ENCODE measurements at regions not wholly inside any gene's neighbourhood (a gene's known extent, or its start where the extent isn't known, plus 50 kb on each side); places are given as distances from the start of the nearest gene placed in this dataset.

DNA sequence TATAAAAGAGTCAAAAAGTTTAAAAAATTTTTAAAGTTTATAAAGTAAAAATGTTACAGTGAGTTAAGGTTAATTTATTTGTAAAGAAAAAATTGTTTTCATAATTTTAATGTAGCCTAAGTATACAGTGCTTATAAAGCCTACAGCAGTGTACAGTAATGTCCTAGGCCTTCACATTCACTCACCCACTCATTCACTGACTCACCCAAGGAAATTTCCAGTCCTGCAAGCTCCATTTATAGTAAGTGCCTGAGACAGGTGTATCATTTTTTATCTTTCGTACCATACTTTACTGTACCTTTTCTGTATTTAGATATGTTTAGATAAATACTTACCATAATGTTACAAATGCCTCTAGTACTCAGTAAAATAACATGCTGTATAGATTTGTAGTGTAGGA is 269.7 kb upstream of the PHF14 start:
- DNase-seq (ENCODE audit: low read depth, low spot score) (no peak), FAIRE-seq (no peak)

GRCh38 chr7:10704653-10705052 is 269.0 kb upstream of the PHF14 start:
- H3K9me3 ChIP-seq (ENCODE audit: control insufficient read depth, low read depth, low read length): no peaks in the 10 kb centered on the region
- H3K27me3 ChIP-seq (ENCODE audit: control insufficient read depth, extremely low read depth, insufficient read depth, low read length): no peaks in the 10 kb centered on the region
- H3K27ac ChIP-seq (ENCODE audit: control insufficient read depth, insufficient read depth, low read length): no peak overlapping the region
- no peaks in the 10 kb centered on the region for H4K20me1 ChIP-seq (ENCODE audit: control insufficient read depth, extremely low read depth, insufficient read depth, low read length)
- H3K4me2 ChIP-seq (ENCODE audit: control insufficient read depth, extremely low read depth, insufficient read depth, low read depth, low read length): no peak overlapping the region
- no peak overlapping the region for H3K4me3 ChIP-seq (ENCODE audit: control insufficient read depth in 2 of 3, extremely low read depth in 1 of 3, insufficient read depth in 2 of 3, low read depth in 1 of 3, low read length in 3 of 3)
- no peak overlapping the region for H3K9ac ChIP-seq (ENCODE audit: control insufficient read depth, extremely low read depth, insufficient read depth, low read length)
- H3K4me1 ChIP-seq (ENCODE audit: control insufficient read depth, extremely low read depth, insufficient read depth, low read length): no peaks in the 10 kb centered on the region
- no peaks in the 10 kb centered on the region for H3K79me2 ChIP-seq (ENCODE audit: control insufficient read depth, insufficient read depth, low read length)
- DNase-seq (ENCODE audit: low read depth, low spot score): no peak
- TF ChIP-seq, protein P1, sequence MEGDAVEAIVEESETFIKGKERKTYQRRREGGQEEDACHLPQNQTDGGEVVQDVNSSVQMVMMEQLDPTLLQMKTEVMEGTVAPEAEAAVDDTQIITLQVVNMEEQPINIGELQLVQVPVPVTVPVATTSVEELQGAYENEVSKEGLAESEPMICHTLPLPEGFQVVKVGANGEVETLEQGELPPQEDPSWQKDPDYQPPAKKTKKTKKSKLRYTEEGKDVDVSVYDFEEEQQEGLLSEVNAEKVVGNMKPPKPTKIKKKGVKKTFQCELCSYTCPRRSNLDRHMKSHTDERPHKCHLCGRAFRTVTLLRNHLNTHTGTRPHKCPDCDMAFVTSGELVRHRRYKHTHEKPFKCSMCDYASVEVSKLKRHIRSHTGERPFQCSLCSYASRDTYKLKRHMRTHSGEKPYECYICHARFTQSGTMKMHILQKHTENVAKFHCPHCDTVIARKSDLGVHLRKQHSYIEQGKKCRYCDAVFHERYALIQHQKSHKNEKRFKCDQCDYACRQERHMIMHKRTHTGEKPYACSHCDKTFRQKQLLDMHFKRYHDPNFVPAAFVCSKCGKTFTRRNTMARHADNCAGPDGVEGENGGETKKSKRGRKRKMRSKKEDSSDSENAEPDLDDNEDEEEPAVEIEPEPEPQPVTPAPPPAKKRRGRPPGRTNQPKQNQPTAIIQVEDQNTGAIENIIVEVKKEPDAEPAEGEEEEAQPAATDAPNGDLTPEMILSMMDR (optimal IDR thresholded peaks at IDR 0.05 in 1 of 3, IDR thresholded peaks at IDR 0.05 in 1 of 3, conservative IDR thresholded peaks at IDR 0.05 in 1 of 3; ENCODE audit: extremely low read depth in 1 of 3, insufficient read depth in 2 of 3, low read length in 3 of 3): no peak
- no peak for TF ChIP-seq EZH2 (IDR thresholded peaks at IDR 0.05; ENCODE audit: low read length)
- H3K9me1 ChIP-seq (ENCODE audit: control insufficient read depth, extremely low read depth, insufficient read depth, low read length): no peaks in the 10 kb centered on the region
- dilution Hi-C loops (cut with MboI; ENCODE audit: extremely low pct_ligation_motif_present, low sequenced_read_pairs): no loop called here
- no peaks in the 10 kb centered on the region for H3K36me3 ChIP-seq (ENCODE audit: control insufficient read depth in 2 of 2, extremely low read depth in 1 of 2, insufficient read depth in 2 of 2, low read length in 2 of 2)
- no peak for FAIRE-seq
- H2AFZ ChIP-seq (ENCODE audit: control insufficient read depth, low read length): no peak overlapping the region

More for the DNA sequence above, 269.7 kb upstream of the PHF14 start:
- no peaks in the 10 kb centered on the region for H3K9me3 ChIP-seq (ENCODE audit: control insufficient read depth, low read depth, low read length)
- dilution Hi-C loops (cut with MboI; ENCODE audit: extremely low pct_ligation_motif_present, low sequenced_read_pairs): no loop called here
- H3K4me3 ChIP-seq (ENCODE audit: control insufficient read depth in 2 of 3, extremely low read depth in 1 of 3, insufficient read depth in 2 of 3, low read depth in 1 of 3, low read length in 3 of 3): no peak overlapping the region
- H3K9me1 ChIP-seq (ENCODE audit: control insufficient read depth, extremely low read depth, insufficient read depth, low read length): no peaks in the 10 kb centered on the region
- no peak overlapping the region for H3K4me2 ChIP-seq (ENCODE audit: control insufficient read depth, extremely low read depth, insufficient read depth, low read depth, low read length)
- H2AFZ ChIP-seq (ENCODE audit: control insufficient read depth, low read length): no peak overlapping the region
- H3K79me2 ChIP-seq (ENCODE audit: control insufficient read depth, insufficient read depth, low read length): no peaks in the 10 kb centered on the region
- H3K36me3 ChIP-seq (ENCODE audit: control insufficient read depth in 2 of 2, extremely low read depth in 1 of 2, insufficient read depth in 2 of 2, low read length in 2 of 2): no peaks in the 10 kb centered on the region
- H3K4me1 ChIP-seq (ENCODE audit: control insufficient read depth, extremely low read depth, insufficient read depth, low read length): no peaks in the 10 kb centered on the region
- no peak overlapping the region for H3K27ac ChIP-seq (ENCODE audit: control insufficient read depth, insufficient read depth, low read length)
- H4K20me1 ChIP-seq (ENCODE audit: control insufficient read depth, extremely low read depth, insufficient read depth, low read length): no peaks in the 10 kb centered on the region
- TF ChIP-seq EZH2 (IDR thresholded peaks at IDR 0.05; ENCODE audit: low read length): no peak
- TF ChIP-seq, protein P1 (optimal IDR thresholded peaks at IDR 0.05 in 1 of 3, IDR thresholded peaks at IDR 0.05 in 1 of 3, conservative IDR thresholded peaks at IDR 0.05 in 1 of 3; ENCODE audit: extremely low read depth in 1 of 3, insufficient read depth in 2 of 3, low read length in 3 of 3): no peak
- H3K27me3 ChIP-seq (ENCODE audit: control insufficient read depth, extremely low read depth, insufficient read depth, low read length): no peaks in the 10 kb centered on the region
- no peak overlapping the region for H3K9ac ChIP-seq (ENCODE audit: control insufficient read depth, extremely low read depth, insufficient read depth, low read length)

Measured in keratinocyte (primary cell).